ENCODE measurements at regions not wholly inside any gene's neighbourhood (a gene's known extent, or its start where the extent isn't known, plus 50 kb on each side); places are given as distances from the start of the nearest gene placed in this dataset.

GRCh38 chr2:62570861-62571698 lies 65.1 kb upstream of the TMEM17 start:
- Histone ChIP-seq H3K36me3 (no peaks in the 10 kb centered on the region), H3K4me1 (no peaks in the 10 kb centered on the region), H3K27ac (no peak overlapping the region), H3K27me3 (no peaks in the 10 kb centered on the region), H3K4me3 (peak overlapping the region in 2 of 3 donors; percentile 36 to 59), H3K9me3 (no peaks in the 10 kb centered on the region)
- no peak for TF ChIP-seq POLR2A (IDR thresholded peaks at IDR 0.05)
- TF ChIP-seq CTCF (IDR thresholded peaks at IDR 0.05): no peak
- TF ChIP-seq POLR2AphosphoS5 (IDR thresholded peaks at IDR 0.05): no peak
- no peak for DNase-seq (ENCODE audit: low spot score in 2 of 2)
- intact Hi-C loops (cut with DNase I; ENCODE audit: low total_unique reads): no loop called here

GRCh38 chr2:62569907-62570841 lies 64.2 kb upstream of the TMEM17 start:
- no peak overlapping the region for H3K4me3 ChIP-seq

GRCh38 chr2:62568983-62569837 lies 63.2 kb upstream of the TMEM17 start:
- intact Hi-C loops (cut with DNase I; ENCODE audit: low total_unique reads): no loop called here
- Histone ChIP-seq H3K27me3 (no peaks in the 10 kb centered on the region), H3K9me3 (no peaks in the 10 kb centered on the region), H3K4me1 (no peaks in the 10 kb centered on the region), H3K27ac (no peak overlapping the region), H3K36me3 (no peaks in the 10 kb centered on the region), H3K4me3 (no peak overlapping the region)
- no peak for DNase-seq (ENCODE audit: low spot score in 2 of 2)
- TF ChIP-seq POLR2A (IDR thresholded peaks at IDR 0.05) (no peak), CTCF (IDR thresholded peaks at IDR 0.05) (no peak), POLR2AphosphoS5 (IDR thresholded peaks at IDR 0.05) (no peak)

More at GRCh38 chr2:62569907-62570841, 64.2 kb upstream of the TMEM17 start:
- intact Hi-C loops (cut with DNase I; ENCODE audit: low total_unique reads): no loop called here
- Histone ChIP-seq H3K27ac (no peak overlapping the region), H3K27me3 (no peaks in the 10 kb centered on the region), H3K36me3 (no peaks in the 10 kb centered on the region), H3K4me1 (no peaks in the 10 kb centered on the region), H3K9me3 (no peaks in the 10 kb centered on the region)
- TF ChIP-seq POLR2AphosphoS5 (IDR thresholded peaks at IDR 0.05): no peak
- TF ChIP-seq POLR2A (IDR thresholded peaks at IDR 0.05): no peak
- TF ChIP-seq CTCF (IDR thresholded peaks at IDR 0.05): no peak
- DNase-seq (ENCODE audit: low spot score in 2 of 2): no peak

GRCh38 chr2:62568074-62568473 lies 62.1 kb upstream of the TMEM17 start:
- Histone ChIP-seq H3K4me3 (no peak overlapping the region), H3K36me3 (no peaks in the 10 kb centered on the region), H3K27me3 (no peaks in the 10 kb centered on the region), H3K9me3 (no peaks in the 10 kb centered on the region), H3K4me1 (no peaks in the 10 kb centered on the region), H3K27ac (no peak overlapping the region)
- intact Hi-C loops (cut with DNase I; ENCODE audit: low total_unique reads): no loop called here
- no peak for DNase-seq (ENCODE audit: low spot score in 2 of 2)
- TF ChIP-seq POLR2AphosphoS5 (IDR thresholded peaks at IDR 0.05) (no peak), CTCF (IDR thresholded peaks at IDR 0.05) (no peak), POLR2A (IDR thresholded peaks at IDR 0.05) (no peak)
